DOHH2 (cell line): ENCODE measurements at regions not wholly inside any gene's neighbourhood (a gene's known extent, or its start where the extent isn't known, plus 50 kb on each side); places are given as distances from the start of the nearest gene placed in this dataset.
A peak's percentile ranks its signal among the peaks of the same experiment; 100 is the strongest.
"Not testable (repeated sequence)": the region's sequence is repeated elsewhere in the genome, so short reads cannot be mapped to it uniquely, and the experiment has no call there.

ENCODE experiments used
- H3F3A ChIP-seq: fragments of 200-600 bp; sonication (generic), shearing (Covaris generic); 2 replicates; pipeline ENCODE4 v1.6.0; 2016; ENCODE audit warnings: antibody characterized with exemption, mild to moderate bottlenecking; ENCODE audit not compliant: control insufficient read depth, insufficient read depth
- H3K27ac ChIP-seq: fragments of 200-600 bp; sonication (generic); 2 replicates; pipeline ENCODE4 v1.5.1; 2014; ENCODE audit warnings: low read depth, mild to moderate bottlenecking, low read length, moderate library complexity
- H3K27me3 ChIP-seq: fragments of 200-600 bp; sonication (generic); 2 replicates; pipeline ENCODE4 v1.6.1; 2014; ENCODE audit warnings: mild to moderate bottlenecking, low read length, mixed read lengths; ENCODE audit not compliant: control insufficient read depth
- H3K36me3 ChIP-seq: fragments of 200-600 bp; sonication (generic); 2 replicates; pipeline ENCODE4 v1.6.1; 2014; ENCODE audit warnings: mild to moderate bottlenecking, low read length, moderate library complexity, mixed read lengths; ENCODE audit not compliant: control insufficient read depth
- H3K4me1 ChIP-seq: fragments of 200-600 bp; sonication (generic); 2 replicates; pipeline ENCODE4 v1.6.1; 2014; ENCODE audit warnings: mild to moderate bottlenecking, low read length, mixed read lengths; ENCODE audit not compliant: control insufficient read depth
- H3K4me2 ChIP-seq: fragments of 200-600 bp; sonication (generic); 2 replicates; pipeline ENCODE4 v1.6.0; 2014; ENCODE audit warnings: mild to moderate bottlenecking, low read length, moderate library complexity
- H3K4me3 ChIP-seq: fragments of 200-600 bp; sonication (generic); 2 replicates; pipeline ENCODE4 v1.5.1; 2014; ENCODE audit warnings: mild to moderate bottlenecking, low read length, mixed read lengths
- H3K79me2 ChIP-seq: fragments of 200-600 bp; sonication (generic); 2 replicates; pipeline ENCODE4 v1.6.1; 2014; ENCODE audit warnings: mild to moderate bottlenecking, low read length, mixed read lengths; ENCODE audit not compliant: control insufficient read depth
- H3K9me2 ChIP-seq: fragments of 200-600 bp; sonication (generic); replicated peaks from 2 replicates; pipeline ENCODE4 v1.6.1; 2014; ENCODE audit warnings: mild to moderate bottlenecking, low read length, mixed read lengths; ENCODE audit not compliant: control insufficient read depth
- H3K9me3 ChIP-seq: fragments of 200-600 bp; sonication (generic); 2 replicates; pipeline ENCODE4 v1.6.1; 2014; ENCODE audit warnings: antibody characterized with exemption, low read length, mixed read lengths; ENCODE audit not compliant: control insufficient read depth, insufficient read depth
- H4K20me1 ChIP-seq: fragments of 200-600 bp; sonication (generic); 2 replicates; pipeline ENCODE4 v1.6.0; 2014; ENCODE audit warnings: low read depth, mild to moderate bottlenecking, antibody characterized with exemption, low read length, moderate library complexity; ENCODE audit not compliant: control insufficient read depth, insufficient read depth
- CTCF ChIP-seq: fragments of 200-600 bp; sonication (generic); IDR thresholded peaks from one replicate; pipeline ENCODE4 v1.5.1; 2014; ENCODE audit warnings: antibody characterized with exemption, mild to moderate bottlenecking, low read depth, low read length; ENCODE audit not compliant: poor library complexity, severe bottlenecking
- EZH2phosphoT487 ChIP-seq: fragments of 200-600 bp; sonication (generic); IDR thresholded peaks from 2 replicates; pipeline ENCODE4 v1.6.1; 2017; ENCODE audit warnings: borderline replicate concordance, mild to moderate bottlenecking, antibody characterized with exemption, low read length, moderate library complexity, mixed read lengths

- Histone ChIP-seq H3K27me3 (no peaks in the 10 kb centered on the region), H3K4me1 (peaks cover 4% of the 10 kb centered on the region; the same call in 1 of the 2 replicates), H3K27ac (no peak overlapping the region), H3K9me2 (no peaks in the 10 kb centered on the region), H4K20me1 (no peaks in the 10 kb centered on the region), H3K4me2 (0 out of 2 replicates have a peak overlapping the region, but pooled peaks have one; percentile 8), H3K9me3 (no peaks in the 10 kb centered on the region), H3F3A (no peaks in the 10 kb centered on the region), H3K36me3 (no peaks in the 10 kb centered on the region), H3K79me2 (no peaks in the 10 kb centered on the region), H3K4me3 (no peak overlapping the region)
- no peak for TF ChIP-seq CTCF
These were observed 54.9 kb downstream of the UBQLN2 start for GRCh38 chrX:56618323-56618722.

- H3F3A ChIP-seq, result no peaks in the 10 kb centered on the region
- no peaks in the 10 kb centered on the region for H3K9me3 ChIP-seq
- H3K79me2 ChIP-seq, result no peaks in the 10 kb centered on the region
- H3K9me2 ChIP-seq, result no peaks in the 10 kb centered on the region
- TF ChIP-seq CTCF (no peak), EZH2phosphoT487 (no peak)
- no peaks in the 10 kb centered on the region for H3K27me3 ChIP-seq
- H3K36me3 ChIP-seq, result no peaks in the 10 kb centered on the region
- H4K20me1 ChIP-seq, result no peaks in the 10 kb centered on the region
- no peak overlapping the region for H3K27ac ChIP-seq
- 0 out of 2 replicates have a peak, but pooled peaks cover under 1% of the 10 kb centered on the region for H3K4me1 ChIP-seq
- H3K4me3 ChIP-seq, result no peak overlapping the region
- H3K4me2 ChIP-seq, result no peak overlapping the region
These were observed 59.9 kb downstream of the UBQLN2 start for GRCh38 chrX:56623316-56623715.

- not testable (repeated sequence) for H3K27me3 ChIP-seq, H3F3A ChIP-seq, H3K9me2 ChIP-seq, H3K4me2 ChIP-seq, H4K20me1 ChIP-seq, H3K36me3 ChIP-seq, H3K79me2 ChIP-seq, H3K27ac ChIP-seq, H3K4me1 ChIP-seq, H3K4me3 ChIP-seq, H3K9me3 ChIP-seq
These were observed 71.6 kb downstream of the UBQLN2 start for GRCh38 chrX:56635060-56635459.

- H3K27ac ChIP-seq, result no peak overlapping the region
- H4K20me1 ChIP-seq, result no peaks in the 10 kb centered on the region
- no peak overlapping the region for H3K4me3 ChIP-seq
- no peaks in the 10 kb centered on the region for H3K27me3 ChIP-seq
- no peaks in the 10 kb centered on the region for H3K9me2 ChIP-seq
- no peak overlapping the region for H3K4me2 ChIP-seq
- no peaks in the 10 kb centered on the region for H3F3A ChIP-seq
- H3K79me2 ChIP-seq, result no peaks in the 10 kb centered on the region
- H3K36me3 ChIP-seq, result no peaks in the 10 kb centered on the region
- H3K4me1 ChIP-seq, result no peaks in the 10 kb centered on the region
- H3K9me3 ChIP-seq, result no peaks in the 10 kb centered on the region
- TF ChIP-seq EZH2phosphoT487, result no peak
- no peak for TF ChIP-seq CTCF
These were observed 67.8 kb upstream of the NBDY start for GRCh38 chrX:56661193-56661592.
